Sigmoid colon (tissue), 4 donors: ENCODE measurements at regions not wholly inside any gene's neighbourhood (a gene's known extent, or its start where the extent isn't known, plus 50 kb on each side); places are given as distances from the start of the nearest gene placed in this dataset.

Source experiments
- EP300 ChIP-seq, 4 donors: sonication (generic); formaldehyde crosslinking; IDR thresholded peaks; one replicate each; pipeline ENCODE4 v1.6.1; 2017; ENCODE audit warnings: antibody characterized with exemption in 4 of 4
- TF ChIP-seq, protein P1 (sequence below), 4 experiments: fragments of 450-650 bp in 3 of 4; fragments of 200-600 bp in 1 of 4; IDR thresholded peaks; one replicate each; pipeline ENCODE4 v1.5.1; 2016 to 2019; ENCODE audit warnings: antibody characterized with exemption in 4 of 4, mild to moderate bottlenecking in 3 of 4, moderate library complexity in 2 of 4

GRCh38 chr2:240355962-240356361 lies 79.5 kb upstream of the GPC1 start:
- TF ChIP-seq, protein P1, sequence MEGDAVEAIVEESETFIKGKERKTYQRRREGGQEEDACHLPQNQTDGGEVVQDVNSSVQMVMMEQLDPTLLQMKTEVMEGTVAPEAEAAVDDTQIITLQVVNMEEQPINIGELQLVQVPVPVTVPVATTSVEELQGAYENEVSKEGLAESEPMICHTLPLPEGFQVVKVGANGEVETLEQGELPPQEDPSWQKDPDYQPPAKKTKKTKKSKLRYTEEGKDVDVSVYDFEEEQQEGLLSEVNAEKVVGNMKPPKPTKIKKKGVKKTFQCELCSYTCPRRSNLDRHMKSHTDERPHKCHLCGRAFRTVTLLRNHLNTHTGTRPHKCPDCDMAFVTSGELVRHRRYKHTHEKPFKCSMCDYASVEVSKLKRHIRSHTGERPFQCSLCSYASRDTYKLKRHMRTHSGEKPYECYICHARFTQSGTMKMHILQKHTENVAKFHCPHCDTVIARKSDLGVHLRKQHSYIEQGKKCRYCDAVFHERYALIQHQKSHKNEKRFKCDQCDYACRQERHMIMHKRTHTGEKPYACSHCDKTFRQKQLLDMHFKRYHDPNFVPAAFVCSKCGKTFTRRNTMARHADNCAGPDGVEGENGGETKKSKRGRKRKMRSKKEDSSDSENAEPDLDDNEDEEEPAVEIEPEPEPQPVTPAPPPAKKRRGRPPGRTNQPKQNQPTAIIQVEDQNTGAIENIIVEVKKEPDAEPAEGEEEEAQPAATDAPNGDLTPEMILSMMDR (IDR thresholded peaks at IDR 0.05) = no peak
- TF ChIP-seq EP300 (IDR thresholded peaks at IDR 0.05) = no peak
